Transverse colon (tissue), 3 donors: ENCODE measurements at regions not wholly inside any gene's neighbourhood (a gene's known extent, or its start where the extent isn't known, plus 50 kb on each side); places are given as distances from the start of the nearest gene placed in this dataset.

Experiments
- CTCF ChIP-seq, 5 experiments: fragments of 200-600 bp in 3 of 5; fragments of 450-650 bp in 2 of 5; sonication (generic) in 3 of 5; IDR thresholded peaks; 1 replicate in 2 of 5; 2 replicates in 3 of 5; pipeline ENCODE4 v1.5.1; 2016 to 2017; ENCODE audit warnings: antibody characterized with exemption in 5 of 5, inconsistent platforms in 3 of 5, mild to moderate bottlenecking in 2 of 5, moderate library complexity in 1 of 5
- POLR2A ChIP-seq: fragments of 450-650 bp; IDR thresholded peaks from one replicate; pipeline ENCODE4 v1.6.1; 2016; ENCODE audit warnings: antibody characterized with exemption, mild to moderate bottlenecking, moderate library complexity

GRCh38 chr12:113697104-113697503 is 225.4 kb upstream of the LHX5 start:
- TF ChIP-seq CTCF (IDR thresholded peaks at IDR 0.05) (no peak), POLR2A (no peak)
